Mesodermal cell (in vitro differentiated cells): ENCODE measurements at regions not wholly inside any gene's neighbourhood (a gene's known extent, or its start where the extent isn't known, plus 50 kb on each side); places are given as distances from the start of the nearest gene placed in this dataset.

ENCODE experiments used
- H3K27ac ChIP-seq: 2 replicates; pipeline ENCODE4 v1.7.0; 2013; ENCODE audit warnings: mild to moderate bottlenecking, low read depth, low read length, moderate library complexity; ENCODE audit not compliant: severe bottlenecking
- H3K36me3 ChIP-seq: 2 replicates; pipeline ENCODE4 v1.7.1; 2013; ENCODE audit warnings: mild to moderate bottlenecking, low read length, moderate library complexity; ENCODE audit not compliant: control insufficient read depth, insufficient read depth
- H3K4me1 ChIP-seq: one replicate; pipeline ENCODE4 v1.7.1; 2013; ENCODE audit warnings: mild to moderate bottlenecking, low read length; ENCODE audit not compliant: insufficient read depth, control insufficient read depth, poor library complexity, severe bottlenecking
- H3K4me3 ChIP-seq: 2 replicates; pipeline ENCODE4 v1.7.0; 2013; ENCODE audit warnings: low read length, control low read depth, mild to moderate bottlenecking; ENCODE audit not compliant: insufficient read depth, poor library complexity, severe bottlenecking; ENCODE audit errors: extremely low read depth
- H3K9me3 ChIP-seq: 2 replicates; pipeline ENCODE4 v1.7.1; 2013; ENCODE audit warnings: mild to moderate bottlenecking, low read length, moderate library complexity; ENCODE audit not compliant: control insufficient read depth
- WGBS, 2 experiments: methylation state at CpG; one replicate each; pipeline ENCODE4 v1.1.5; 2013; ENCODE audit warnings: missing lambda C conversion rate in 2 of 2; ENCODE audit not compliant: insufficient coverage in 2 of 2; 5-methylcytosine and 5-hydroxymethylcytosine counted together

GRCh38 chr17:77326076-77326591 lies 185.4 kb downstream of the SEC14L1 start:
- WGBS, 2 experiments: 95 to 96% methylated on average over 14 to 16 of the region's 18 CpGs
- H3K9me3 ChIP-seq: no peaks in the 10 kb centered on the region
- H3K36me3 ChIP-seq: no peaks in the 10 kb centered on the region
- H3K27ac ChIP-seq: no peak overlapping the region
- no peak overlapping the region for H3K4me3 ChIP-seq
- H3K4me1 ChIP-seq: peaks cover 29% of the 10 kb centered on the region

GRCh38 chr17:77326636-77327035 lies 185.9 kb downstream of the SEC14L1 start:
- no peaks in the 10 kb centered on the region for H3K36me3 ChIP-seq
- H3K9me3 ChIP-seq: no peaks in the 10 kb centered on the region
- 98 to 100% methylated on average over 2 to 4 of the region's 7 CpGs for WGBS, 2 experiments
- no peak overlapping the region for H3K27ac ChIP-seq
- H3K4me3 ChIP-seq: no peak overlapping the region
- H3K4me1 ChIP-seq: peaks cover 26% of the 10 kb centered on the region

GRCh38 chr17:77327181-77327565 lies 186.4 kb downstream of the SEC14L1 start:
- Histone ChIP-seq H3K36me3 (no peaks in the 10 kb centered on the region), H3K9me3 (no peaks in the 10 kb centered on the region), H3K4me1 (peaks cover 21% of the 10 kb centered on the region), H3K27ac (no peak overlapping the region), H3K4me3 (no peak overlapping the region)
- WGBS, 2 experiments: 93 to 94% methylated on average over 10 to 11 of the region's 11 CpGs

- H3K4me3 ChIP-seq: no peak overlapping the region
- 95 to 96% methylated on average over 22 to 25 of the region's 29 CpGs for WGBS, 2 experiments
- no peaks in the 10 kb centered on the region for H3K36me3 ChIP-seq
- no peak overlapping the region for H3K27ac ChIP-seq
- no peaks in the 10 kb centered on the region for H3K9me3 ChIP-seq
- H3K4me1 ChIP-seq: peaks cover 14% of the 10 kb centered on the region
Observed at GRCh38 chr17:77327566-77328464, 187.0 kb downstream of the SEC14L1 start.

- Histone ChIP-seq H3K4me3 (no peak overlapping the region), H3K4me1 (peaks cover 3% of the 10 kb centered on the region), H3K36me3 (no peaks in the 10 kb centered on the region), H3K9me3 (no peaks in the 10 kb centered on the region), H3K27ac (no peak overlapping the region)
- WGBS, 2 experiments: 86 to 89% methylated on average over 14 to 15 of the region's 15 CpGs
Observed at GRCh38 chr17:77328823-77329740, 188.3 kb downstream of the SEC14L1 start.

- Histone ChIP-seq H3K36me3 (no peaks in the 10 kb centered on the region), H3K27ac (no peak overlapping the region), H3K9me3 (no peaks in the 10 kb centered on the region), H3K4me1 (no peaks in the 10 kb centered on the region), H3K4me3 (no peak overlapping the region)
- WGBS, 2 experiments: 95% methylated on average over 11 to 16 of the region's 21 CpGs
Observed at GRCh38 chr17:77329741-77330531, 189.2 kb downstream of the SEC14L1 start.

GRCh38 chr17:77330602-77331081 lies 189.9 kb downstream of the SEC14L1 start:
- no peak overlapping the region for H3K4me3 ChIP-seq
- no peaks in the 10 kb centered on the region for H3K36me3 ChIP-seq
- no peaks in the 10 kb centered on the region for H3K4me1 ChIP-seq
- no peak overlapping the region for H3K27ac ChIP-seq
- H3K9me3 ChIP-seq: no peaks in the 10 kb centered on the region
- WGBS, 2 experiments: 92 to 93% methylated on average over 9 to 10 of the region's 10 CpGs

GRCh38 chr17:77331301-77331864 lies 190.6 kb downstream of the SEC14L1 start:
- H3K4me3 ChIP-seq: no peak overlapping the region
- H3K4me1 ChIP-seq: no peaks in the 10 kb centered on the region
- no peaks in the 10 kb centered on the region for H3K36me3 ChIP-seq
- H3K27ac ChIP-seq: no peak overlapping the region
- 6 to 9% methylated on average over 18 to 20 of the region's 23 CpGs for WGBS, 2 experiments
- H3K9me3 ChIP-seq: no peaks in the 10 kb centered on the region

- Histone ChIP-seq H3K36me3 (no peaks in the 10 kb centered on the region), H3K9me3 (no peaks in the 10 kb centered on the region), H3K4me1 (no peaks in the 10 kb centered on the region), H3K27ac (no peak overlapping the region), H3K4me3 (no peak overlapping the region)
- WGBS, 2 experiments: 90 to 94% methylated on average over 8 to 9 of the region's 13 CpGs
Observed at GRCh38 chr17:77332034-77332971, 191.5 kb downstream of the SEC14L1 start.
